Keratinocyte (primary cell): ENCODE measurements at regions not wholly inside any gene's neighbourhood (a gene's known extent, or its start where the extent isn't known, plus 50 kb on each side); places are given as distances from the start of the nearest gene placed in this dataset.

Source experiments
- DNase-seq: peaks from one replicate; pipeline ENCODE4 v3.0.0-alpha.2; 2011; ENCODE audit warnings: low read depth, missing footprints, low spot score
- FAIRE-seq: peaks from 2 replicates; lab custom pipeline; 2011; peaks lifted over from hg19 to GRCh38; lab: Jason Lieb, UNC
- H2AFZ ChIP-seq: 2 replicates; pipeline ENCODE4 v1.6.0; 2012; ENCODE audit warnings: low read length, control low read depth, inconsistent platforms; ENCODE audit not compliant: control insufficient read depth
- H3K27ac ChIP-seq: 2 replicates; pipeline ENCODE4 v1.5.1; 2011; ENCODE audit warnings: low read length; ENCODE audit not compliant: control insufficient read depth, insufficient read depth
- H3K27me3 ChIP-seq: 3 replicates; pipeline ENCODE4 v1.6.0; 2011; ENCODE audit warnings: low read length; ENCODE audit not compliant: control insufficient read depth, insufficient read depth; ENCODE audit errors: extremely low read depth
- H3K36me3 ChIP-seq, 2 experiments: 2 replicates in 1 of 2; 3 replicates in 1 of 2; pipeline ENCODE4 v1.5.1; 2011; ENCODE audit warnings: low read length in 2 of 2, mild to moderate bottlenecking in 1 of 2; ENCODE audit not compliant: control insufficient read depth in 2 of 2, insufficient read depth in 2 of 2; ENCODE audit errors: extremely low read depth in 1 of 2
- H3K4me1 ChIP-seq: 3 replicates; pipeline ENCODE4 v1.5.1; 2011; ENCODE audit warnings: low read length; ENCODE audit not compliant: control insufficient read depth, insufficient read depth; ENCODE audit errors: extremely low read depth
- H3K4me2 ChIP-seq: 3 replicates; pipeline ENCODE4 v1.6.0; 2011; ENCODE audit warnings: low read depth, low read length; ENCODE audit not compliant: control insufficient read depth, insufficient read depth; ENCODE audit errors: extremely low read depth
- H3K4me3 ChIP-seq, 3 experiments: fragments of 200-600 bp in 1 of 3; sonication (generic) in 1 of 3; 2 replicates in 2 of 3; 3 replicates in 1 of 3; pipeline ENCODE4 v1.5.1; 2011 to 2016; ENCODE audit warnings: low read length in 3 of 3, mild to moderate bottlenecking in 3 of 3, control low read depth in 2 of 3, inconsistent platforms in 1 of 3, low read depth in 1 of 3, mixed read lengths in 1 of 3, mixed run types in 1 of 3, moderate library complexity in 1 of 3; ENCODE audit not compliant: control insufficient read depth in 2 of 3, insufficient read depth in 2 of 3; ENCODE audit errors: extremely low read depth in 1 of 3
- H3K79me2 ChIP-seq: 2 replicates; pipeline ENCODE4 v1.6.0; 2012; ENCODE audit warnings: low read length; ENCODE audit not compliant: control insufficient read depth, insufficient read depth
- H3K9ac ChIP-seq: 3 replicates; pipeline ENCODE4 v1.6.0; 2011; ENCODE audit warnings: low read length; ENCODE audit not compliant: control insufficient read depth, insufficient read depth; ENCODE audit errors: extremely low read depth
- H3K9me1 ChIP-seq: 3 replicates; pipeline ENCODE4 v1.6.0; 2011; ENCODE audit warnings: low read length; ENCODE audit not compliant: control insufficient read depth, insufficient read depth; ENCODE audit errors: extremely low read depth
- H3K9me3 ChIP-seq: 2 replicates; pipeline ENCODE4 v1.5.1; 2012; ENCODE audit warnings: low read depth, low read length; ENCODE audit not compliant: control insufficient read depth
- H4K20me1 ChIP-seq: 3 replicates; pipeline ENCODE4 v1.6.0; 2011; ENCODE audit warnings: low read length; ENCODE audit not compliant: control insufficient read depth, insufficient read depth; ENCODE audit errors: extremely low read depth
- CTCF ChIP-seq, 3 experiments: IDR thresholded peaks in 1 of 3; conservative IDR thresholded peaks in 1 of 3; optimal IDR thresholded peaks in 1 of 3; 2 replicates in 2 of 3; 3 replicates in 1 of 3; pipeline versions ENCODE3 to v1.5.1; 2011; ENCODE audit warnings: low read length in 3 of 3, mild to moderate bottlenecking in 3 of 3, moderate library complexity in 2 of 3, control low read depth in 1 of 3, inconsistent platforms in 1 of 3; ENCODE audit not compliant: insufficient read depth in 2 of 3; ENCODE audit errors: extremely low read depth in 1 of 3
- EZH2 ChIP-seq: IDR thresholded peaks from one replicate; pipeline ENCODE4 v1.6.1; 2012; ENCODE audit warnings: inconsistent platforms, mild to moderate bottlenecking, low read length, moderate library complexity
- dilution Hi-C: fragments of 300-500 bp; cut with MboI; formaldehyde crosslinking; loops from one replicate; pipeline ENCODE4 v1.7.0; 2020; ENCODE audit warnings: low sequenced_read_pairs; ENCODE audit not compliant: extremely low pct_ligation_motif_present

GRCh38 chr12:113634982-113635381 is 163.3 kb upstream of the LHX5 start:
- Histone ChIP-seq H3K27ac (no peak overlapping the region), H3K9me1 (no peaks in the 10 kb centered on the region), H3K9ac (no peak overlapping the region), H3K4me3 (no peak overlapping the region), H3K4me2 (no peak overlapping the region), H3K36me3 (no peaks in the 10 kb centered on the region), H2AFZ (no peak overlapping the region), H3K27me3 (no peaks in the 10 kb centered on the region), H3K9me3 (no peaks in the 10 kb centered on the region), H4K20me1 (no peaks in the 10 kb centered on the region), H3K4me1 (no peaks in the 10 kb centered on the region), H3K79me2 (no peaks in the 10 kb centered on the region)
- TF ChIP-seq EZH2 (no peak), CTCF (optimal IDR thresholded peaks at IDR 0.05 in 1 of 3, IDR thresholded peaks at IDR 0.05 in 1 of 3, conservative IDR thresholded peaks at IDR 0.05 in 1 of 3; ENCODE audit: extremely low read depth in 1 of 3, insufficient read depth in 2 of 3, low read length in 3 of 3) (no peak)
- DNase-seq (no peak), FAIRE-seq (no peak)
- dilution Hi-C loops = no loop called here

DNA sequence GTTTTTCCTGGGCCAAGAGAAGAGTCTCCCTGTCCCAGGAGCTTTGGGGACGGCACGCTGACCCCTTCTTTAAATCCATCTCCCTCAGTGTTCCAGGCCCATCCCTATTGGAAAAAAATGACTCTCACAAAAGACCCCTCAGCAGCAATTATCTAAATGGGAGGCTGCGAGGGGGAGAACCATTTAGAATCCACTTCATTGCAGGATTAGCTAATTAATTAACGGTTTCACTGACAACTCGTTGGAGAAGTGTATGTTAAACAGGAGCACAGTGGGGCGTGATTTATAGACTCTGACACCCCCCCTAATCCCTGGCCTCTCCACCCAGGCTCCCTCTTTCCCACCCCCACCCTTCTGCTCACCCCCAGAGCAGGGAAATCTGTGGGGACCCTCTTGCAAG is 162.8 kb upstream of the LHX5 start:
- dilution Hi-C loops = no loop called here
- Histone ChIP-seq H3K9me3 (no peaks in the 10 kb centered on the region), H3K27ac (no peak overlapping the region), H3K27me3 (no peaks in the 10 kb centered on the region), H4K20me1 (no peaks in the 10 kb centered on the region), H3K4me3 (no peak overlapping the region), H3K79me2 (no peaks in the 10 kb centered on the region), H3K36me3 (no peaks in the 10 kb centered on the region), H3K9me1 (no peaks in the 10 kb centered on the region), H2AFZ (no peak overlapping the region), H3K4me1 (no peaks in the 10 kb centered on the region), H3K4me2 (no peak overlapping the region), H3K9ac (no peak overlapping the region)
- FAIRE-seq = no peak
- TF ChIP-seq CTCF (optimal IDR thresholded peaks at IDR 0.05 in 1 of 3, IDR thresholded peaks at IDR 0.05 in 1 of 3, conservative IDR thresholded peaks at IDR 0.05 in 1 of 3; ENCODE audit: extremely low read depth in 1 of 3, insufficient read depth in 2 of 3, low read length in 3 of 3) = no peak
- TF ChIP-seq EZH2 = no peak
- no peak for DNase-seq
